Liver (tissue), 7 donors: ENCODE measurements at regions not wholly inside any gene's neighbourhood (a gene's known extent, or its start where the extent isn't known, plus 50 kb on each side); places are given as distances from the start of the nearest gene placed in this dataset.
"Not testable (repeated sequence)": the region's sequence is repeated elsewhere in the genome, so short reads cannot be mapped to it uniquely, and the experiment has no call there.

Source experiments
- DNase-seq: peaks from one replicate; pipeline ENCODE4 v3.0.0-alpha.2; 2017; ENCODE audit warnings: low spot score
- H3K27ac ChIP-seq, 2 donors: one replicate each; pipeline ENCODE4 v1.7.0; 2013; ENCODE audit warnings: inconsistent platforms in 2 of 2, low read length in 2 of 2, control low read depth in 1 of 2, low read depth in 1 of 2, mild to moderate bottlenecking in 1 of 2
- H3K27me3 ChIP-seq, 4 donors: one replicate each; pipeline versions ENCODE4 v1.6.1 to v1.7.0; 2013; ENCODE audit warnings: low read length in 3 of 4, inconsistent platforms in 1 of 4, mild to moderate bottlenecking in 1 of 4, moderate library complexity in 1 of 4; ENCODE audit not compliant: control insufficient read depth in 4 of 4, insufficient read depth in 4 of 4
- H3K36me3 ChIP-seq, 4 donors: one replicate each; pipeline versions ENCODE4 v1.6.1 to v1.7.0; 2013; ENCODE audit warnings: low read length in 3 of 4, mild to moderate bottlenecking in 3 of 4, low read depth in 1 of 4, moderate library complexity in 1 of 4; ENCODE audit not compliant: control insufficient read depth in 4 of 4, insufficient read depth in 3 of 4
- H3K4me1 ChIP-seq, 4 donors: one replicate each; pipeline versions ENCODE4 v1.6.1 to v1.7.0; 2013; ENCODE audit warnings: low read length in 3 of 4, mild to moderate bottlenecking in 3 of 4, moderate library complexity in 1 of 4; ENCODE audit not compliant: control insufficient read depth in 4 of 4, insufficient read depth in 4 of 4
- H3K4me3 ChIP-seq, 3 donors: one replicate each; pipeline versions ENCODE4 v1.6.1 to v1.7.0; 2013; ENCODE audit warnings: low read length in 3 of 3, control low read depth in 1 of 3, low read depth in 1 of 3, mild to moderate bottlenecking in 1 of 3
- H3K9ac ChIP-seq, 2 donors: one replicate each; pipeline ENCODE4 v1.7.0; 2013; ENCODE audit warnings: low read length in 2 of 2, mild to moderate bottlenecking in 2 of 2, moderate library complexity in 2 of 2, control low read depth in 1 of 2, low read depth in 1 of 2
- H3K9me3 ChIP-seq, 4 donors: one replicate each; pipeline versions ENCODE4 v1.6.1 to v1.7.0; 2013; ENCODE audit warnings: low read length in 3 of 4; ENCODE audit not compliant: control insufficient read depth in 4 of 4
- ATF3 ChIP-seq: IDR thresholded peaks from 2 replicates; pipeline ENCODE4 v1.6.1; 2016; ENCODE audit warnings: antibody characterized with exemption
- EGR1 ChIP-seq, 2 donors: IDR thresholded peaks; 2 replicates each; pipeline ENCODE4 v1.6.1; 2016 to 2018; ENCODE audit warnings: antibody characterized with exemption in 2 of 2, low read depth in 2 of 2
- FOXA2 ChIP-seq: IDR thresholded peaks from 2 replicates; pipeline ENCODE4 v1.6.1; 2016; ENCODE audit warnings: antibody characterized with exemption
- HNF4A ChIP-seq, 2 donors: conservative IDR thresholded peaks; 2 replicates each; pipeline ENCODE4 v1.6.1; 2016; ENCODE audit warnings: antibody characterized with exemption in 2 of 2, mild to moderate bottlenecking in 2 of 2
- HNF4G ChIP-seq: IDR thresholded peaks from 2 replicates; pipeline ENCODE4 v1.6.1; 2016; ENCODE audit warnings: antibody characterized with exemption
- JUND ChIP-seq, 2 donors: IDR thresholded peaks; 2 replicates each; pipeline ENCODE4 v1.6.1; 2016; ENCODE audit warnings: antibody characterized with exemption in 2 of 2
- MAX ChIP-seq: IDR thresholded peaks from 2 replicates; pipeline ENCODE4 v1.6.1; 2016; ENCODE audit warnings: antibody characterized with exemption
- NR2F2 ChIP-seq: IDR thresholded peaks from 2 replicates; pipeline ENCODE4 v1.6.1; 2016; ENCODE audit warnings: antibody characterized with exemption
- RAD21 ChIP-seq, 2 donors: IDR thresholded peaks; 2 replicates each; pipeline ENCODE4 v1.6.1; 2016; ENCODE audit warnings: antibody characterized with exemption in 2 of 2, mild to moderate bottlenecking in 2 of 2
- RXRA ChIP-seq, 2 donors: IDR thresholded peaks; 2 replicates each; pipeline ENCODE4 v1.6.1; 2017 to 2018; ENCODE audit warnings: antibody characterized with exemption in 2 of 2, mild to moderate bottlenecking in 1 of 2
- SP1 ChIP-seq: IDR thresholded peaks from 2 replicates; pipeline ENCODE4 v1.6.1; 2018; ENCODE audit warnings: antibody characterized with exemption, mild to moderate bottlenecking
- TAF1 ChIP-seq: conservative IDR thresholded peaks from 2 replicates; pipeline ENCODE4 v1.6.1; 2016; ENCODE audit warnings: antibody characterized with exemption, mild to moderate bottlenecking
- YY1 ChIP-seq: IDR thresholded peaks from 2 replicates; pipeline ENCODE4 v1.6.1; 2016; ENCODE audit warnings: antibody characterized with exemption, mild to moderate bottlenecking
- WGBS: extraction: QIAGEN DNeasy Blood & Tissue Kit; methylation state at CpG from one replicate; pipeline ENCODE4 v1.1.7; 2013; 5-methylcytosine and 5-hydroxymethylcytosine counted together
- TF ChIP-seq, protein P1 (sequence below): IDR thresholded peaks from 2 replicates; pipeline ENCODE4 v1.6.1; 2016; ENCODE audit warnings: antibody characterized with exemption, mild to moderate bottlenecking
- TF ChIP-seq, protein P2 (sequence below): IDR thresholded peaks from 2 replicates; pipeline ENCODE4 v1.6.1; 2016; ENCODE audit warnings: antibody characterized with exemption
- donor health status: healthy.
- donor health status: healthy.
- donor health status: healthy.
- donor health status: healthy.

GRCh38 chr5:72637058-72637457 is 129.8 kb upstream of the ZNF366 start:
- H3K9me3 ChIP-seq = no peaks in the 10 kb centered on the region
- TF ChIP-seq ATF3 = no peak
- TF ChIP-seq RXRA (IDR thresholded peaks at IDR 0.05) = no peak
- TF ChIP-seq EGR1 (IDR thresholded peaks at IDR 0.05; ENCODE audit: low read depth in 2 of 2) = no peak
- TF ChIP-seq, protein P1, sequence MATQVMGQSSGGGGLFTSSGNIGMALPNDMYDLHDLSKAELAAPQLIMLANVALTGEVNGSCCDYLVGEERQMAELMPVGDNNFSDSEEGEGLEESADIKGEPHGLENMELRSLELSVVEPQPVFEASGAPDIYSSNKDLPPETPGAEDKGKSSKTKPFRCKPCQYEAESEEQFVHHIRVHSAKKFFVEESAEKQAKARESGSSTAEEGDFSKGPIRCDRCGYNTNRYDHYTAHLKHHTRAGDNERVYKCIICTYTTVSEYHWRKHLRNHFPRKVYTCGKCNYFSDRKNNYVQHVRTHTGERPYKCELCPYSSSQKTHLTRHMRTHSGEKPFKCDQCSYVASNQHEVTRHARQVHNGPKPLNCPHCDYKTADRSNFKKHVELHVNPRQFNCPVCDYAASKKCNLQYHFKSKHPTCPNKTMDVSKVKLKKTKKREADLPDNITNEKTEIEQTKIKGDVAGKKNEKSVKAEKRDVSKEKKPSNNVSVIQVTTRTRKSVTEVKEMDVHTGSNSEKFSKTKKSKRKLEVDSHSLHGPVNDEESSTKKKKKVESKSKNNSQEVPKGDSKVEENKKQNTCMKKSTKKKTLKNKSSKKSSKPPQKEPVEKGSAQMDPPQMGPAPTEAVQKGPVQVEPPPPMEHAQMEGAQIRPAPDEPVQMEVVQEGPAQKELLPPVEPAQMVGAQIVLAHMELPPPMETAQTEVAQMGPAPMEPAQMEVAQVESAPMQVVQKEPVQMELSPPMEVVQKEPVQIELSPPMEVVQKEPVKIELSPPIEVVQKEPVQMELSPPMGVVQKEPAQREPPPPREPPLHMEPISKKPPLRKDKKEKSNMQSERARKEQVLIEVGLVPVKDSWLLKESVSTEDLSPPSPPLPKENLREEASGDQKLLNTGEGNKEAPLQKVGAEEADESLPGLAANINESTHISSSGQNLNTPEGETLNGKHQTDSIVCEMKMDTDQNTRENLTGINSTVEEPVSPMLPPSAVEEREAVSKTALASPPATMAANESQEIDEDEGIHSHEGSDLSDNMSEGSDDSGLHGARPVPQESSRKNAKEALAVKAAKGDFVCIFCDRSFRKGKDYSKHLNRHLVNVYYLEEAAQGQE = no peak
- no peak for TF ChIP-seq FOXA2
- no peak for TF ChIP-seq SP1
- TF ChIP-seq YY1 = no peak
- no peaks in the 10 kb centered on the region for H3K4me1 ChIP-seq
- H3K27me3 ChIP-seq = no peaks in the 10 kb centered on the region
- H3K9ac ChIP-seq = no peak overlapping the region
- H3K4me3 ChIP-seq = no peak overlapping the region
- no peak for DNase-seq
- H3K36me3 ChIP-seq = no peaks in the 10 kb centered on the region
- no peak overlapping the region for H3K27ac ChIP-seq

DNA sequence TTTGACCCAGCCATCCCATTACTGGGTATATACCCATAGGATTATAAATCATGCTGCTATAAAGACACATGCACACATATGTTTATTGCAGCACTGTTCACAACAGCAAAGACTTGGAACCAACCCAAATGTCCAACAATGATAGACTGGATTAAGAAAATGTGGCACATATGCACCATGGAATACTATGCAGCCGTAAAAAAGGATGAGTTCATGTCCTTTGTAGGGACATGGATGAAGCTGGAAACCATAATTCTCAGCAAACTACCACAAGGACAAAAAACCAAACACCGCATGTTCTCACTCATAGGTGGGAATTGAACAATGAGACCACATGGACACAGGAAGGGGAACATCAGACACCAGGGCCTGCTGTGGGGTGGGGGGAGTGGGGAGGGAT is 129.4 kb upstream of the ZNF366 start:
- not testable (repeated sequence) for H3K9me3 ChIP-seq

DNA sequence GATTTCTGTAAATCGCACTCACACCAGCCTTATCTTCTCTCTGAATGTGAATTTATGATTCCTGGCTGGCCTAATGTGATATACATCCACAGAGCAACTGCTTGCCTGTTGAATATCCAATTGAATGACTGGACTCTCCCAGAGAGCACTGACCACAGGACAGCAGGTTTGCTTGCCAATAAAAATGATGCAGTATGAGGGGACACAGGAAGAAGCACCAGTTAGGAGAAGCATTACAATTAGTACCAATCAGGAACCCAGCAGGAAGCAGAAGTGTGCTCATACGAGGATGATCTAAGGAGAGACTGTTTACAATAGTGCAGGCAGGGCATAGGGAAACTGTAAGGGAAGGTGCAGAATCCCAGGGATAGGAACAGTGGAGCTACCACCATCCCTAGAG is 127.2 kb upstream of the ZNF366 start:
- Histone ChIP-seq H3K4me3 (no peak overlapping the region), H3K9ac (no peak overlapping the region), H3K36me3 (no peaks in the 10 kb centered on the region), H3K4me1 (no peaks in the 10 kb centered on the region), H3K9me3 (no peaks in the 10 kb centered on the region), H3K27me3 (no peaks in the 10 kb centered on the region), H3K27ac (no peak overlapping the region)
- no peak for TF ChIP-seq EGR1 (IDR thresholded peaks at IDR 0.05; ENCODE audit: low read depth in 2 of 2)
- TF ChIP-seq TAF1 = no peak
- TF ChIP-seq JUND (IDR thresholded peaks at IDR 0.05) = no peak
- TF ChIP-seq, protein P1 = no peak
- TF ChIP-seq MAX = no peak
- no peak for TF ChIP-seq YY1
- TF ChIP-seq, protein P2, sequence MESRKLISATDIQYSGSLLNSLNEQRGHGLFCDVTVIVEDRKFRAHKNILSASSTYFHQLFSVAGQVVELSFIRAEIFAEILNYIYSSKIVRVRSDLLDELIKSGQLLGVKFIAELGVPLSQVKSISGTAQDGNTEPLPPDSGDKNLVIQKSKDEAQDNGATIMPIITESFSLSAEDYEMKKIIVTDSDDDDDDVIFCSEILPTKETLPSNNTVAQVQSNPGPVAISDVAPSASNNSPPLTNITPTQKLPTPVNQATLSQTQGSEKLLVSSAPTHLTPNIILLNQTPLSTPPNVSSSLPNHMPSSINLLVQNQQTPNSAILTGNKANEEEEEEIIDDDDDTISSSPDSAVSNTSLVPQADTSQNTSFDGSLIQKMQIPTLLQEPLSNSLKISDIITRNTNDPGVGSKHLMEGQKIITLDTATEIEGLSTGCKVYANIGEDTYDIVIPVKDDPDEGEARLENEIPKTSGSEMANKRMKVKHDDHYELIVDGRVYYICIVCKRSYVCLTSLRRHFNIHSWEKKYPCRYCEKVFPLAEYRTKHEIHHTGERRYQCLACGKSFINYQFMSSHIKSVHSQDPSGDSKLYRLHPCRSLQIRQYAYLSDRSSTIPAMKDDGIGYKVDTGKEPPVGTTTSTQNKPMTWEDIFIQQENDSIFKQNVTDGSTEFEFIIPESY = no peak
- no peak for TF ChIP-seq HNF4G
- TF ChIP-seq RAD21 (IDR thresholded peaks at IDR 0.05) = no peak
- TF ChIP-seq ATF3 = no peak
- TF ChIP-seq HNF4A (conservative IDR thresholded peaks at IDR 0.05) = no peak
- TF ChIP-seq RXRA (IDR thresholded peaks at IDR 0.05) = no peak
- TF ChIP-seq NR2F2 = no peak
- DNase-seq = no peak
- WGBS = 67% methylated on average over 2 of the region's 2 CpGs

More for the DNA sequence above, 129.4 kb upstream of the ZNF366 start:
- H3K27me3 ChIP-seq, H3K27ac ChIP-seq, H3K4me1 ChIP-seq, H3K4me3 ChIP-seq, DNase-seq, H3K9ac ChIP-seq, H3K36me3 ChIP-seq: not testable (repeated sequence)
- 88% methylated on average over 2 of the region's 2 CpGs for WGBS
